ENCODE measurements at regions not wholly inside any gene's neighbourhood (a gene's known extent, or its start where the extent isn't known, plus 50 kb on each side); places are given as distances from the start of the nearest gene placed in this dataset.

GRCh38 chr5:19370655-19371386 is 617.2 kb downstream of the CDH18 start:
- TF ChIP-seq JUN (IDR thresholded peaks at IDR 0.05; ENCODE audit: low read depth, low read length) (no peak), RNF2 (IDR thresholded peaks at IDR 0.05; ENCODE audit: borderline replicate concordance, low read depth, low read length, missing control alignments, poor library complexity, severe bottlenecking) (no peak), POLR2AphosphoS5 (IDR thresholded peaks at IDR 0.05; ENCODE audit: low read depth, low read length) (no peak), TCF12 (IDR thresholded peaks at IDR 0.05; ENCODE audit: low read depth, low read length) (no peak), TAF1 (IDR thresholded peaks at IDR 0.05; ENCODE audit: low read depth, low read length) (no peak), CHD1 (IDR thresholded peaks at IDR 0.05; ENCODE audit: low read depth, low read length) (no peak)
- TF ChIP-seq, protein P1, sequence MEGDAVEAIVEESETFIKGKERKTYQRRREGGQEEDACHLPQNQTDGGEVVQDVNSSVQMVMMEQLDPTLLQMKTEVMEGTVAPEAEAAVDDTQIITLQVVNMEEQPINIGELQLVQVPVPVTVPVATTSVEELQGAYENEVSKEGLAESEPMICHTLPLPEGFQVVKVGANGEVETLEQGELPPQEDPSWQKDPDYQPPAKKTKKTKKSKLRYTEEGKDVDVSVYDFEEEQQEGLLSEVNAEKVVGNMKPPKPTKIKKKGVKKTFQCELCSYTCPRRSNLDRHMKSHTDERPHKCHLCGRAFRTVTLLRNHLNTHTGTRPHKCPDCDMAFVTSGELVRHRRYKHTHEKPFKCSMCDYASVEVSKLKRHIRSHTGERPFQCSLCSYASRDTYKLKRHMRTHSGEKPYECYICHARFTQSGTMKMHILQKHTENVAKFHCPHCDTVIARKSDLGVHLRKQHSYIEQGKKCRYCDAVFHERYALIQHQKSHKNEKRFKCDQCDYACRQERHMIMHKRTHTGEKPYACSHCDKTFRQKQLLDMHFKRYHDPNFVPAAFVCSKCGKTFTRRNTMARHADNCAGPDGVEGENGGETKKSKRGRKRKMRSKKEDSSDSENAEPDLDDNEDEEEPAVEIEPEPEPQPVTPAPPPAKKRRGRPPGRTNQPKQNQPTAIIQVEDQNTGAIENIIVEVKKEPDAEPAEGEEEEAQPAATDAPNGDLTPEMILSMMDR (IDR thresholded peaks at IDR 0.05; ENCODE audit: control extremely low read depth in 1 of 3, insufficient read depth in 1 of 3, low read depth in 1 of 3, low read length in 3 of 3): no peak

Data from H1 (cell line).